GM18861 (cell line): ENCODE measurements at regions not wholly inside any gene's neighbourhood (a gene's known extent, or its start where the extent isn't known, plus 50 kb on each side); places are given as distances from the start of the nearest gene placed in this dataset.
"Not testable (repeated sequence)": the region's sequence is repeated elsewhere in the genome, so short reads cannot be mapped to it uniquely, and the experiment has no call there.

Experiments used
- ATAC-seq: cut with Tn5 transposase; IDR thresholded peaks from one replicate; pipeline ENCODE4 v1.9.1; 2021; ENCODE audit not compliant: unreplicated experiment

- no peak for ATAC-seq
Measured at GRCh38 chr1:98143403-98143802, 222.6 kb upstream of the DPYD start.

DNA sequence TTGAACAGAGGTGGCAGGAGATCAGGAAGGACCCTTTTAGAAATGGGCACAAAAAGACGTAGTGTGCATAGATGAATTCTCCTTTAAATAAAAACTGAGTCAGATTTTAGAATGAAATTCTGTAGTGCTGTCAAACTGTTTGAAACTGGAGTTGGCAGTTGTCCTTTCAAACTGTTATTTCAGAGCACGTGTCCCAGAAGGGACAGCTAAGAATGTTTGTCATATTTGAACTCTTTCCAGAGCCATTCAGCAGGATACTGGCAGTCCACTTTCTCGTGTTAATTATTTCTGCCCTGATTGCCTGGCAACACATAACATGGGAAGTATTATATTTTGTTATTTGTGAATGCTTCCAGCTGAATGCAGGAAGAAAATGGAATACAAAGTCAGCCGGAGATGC is 212.3 kb upstream of the DPYD start:
- ATAC-seq = no peak

DNA sequence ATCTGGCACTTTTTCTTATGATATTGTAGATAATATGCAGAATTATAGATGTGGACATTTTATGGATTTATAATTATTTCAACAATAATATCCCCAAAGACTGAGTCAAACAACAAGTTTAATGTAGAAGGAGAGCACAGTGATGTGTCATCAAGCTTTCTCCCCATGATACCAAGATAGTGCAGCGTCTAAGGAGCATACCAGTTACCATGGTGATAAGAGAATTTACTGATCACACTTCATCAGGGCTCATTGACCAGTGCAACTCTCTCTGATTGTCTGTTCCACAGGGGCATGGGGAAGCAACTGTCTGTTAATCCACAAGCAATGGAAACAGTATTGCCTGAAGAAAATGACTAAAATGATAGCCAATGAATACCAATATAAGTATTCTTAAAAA is 209.6 kb upstream of the DPYD start:
- ATAC-seq = no peak

GRCh38 chr1:98129491-98129890 is 208.7 kb upstream of the DPYD start:
- ATAC-seq = no peak

DNA sequence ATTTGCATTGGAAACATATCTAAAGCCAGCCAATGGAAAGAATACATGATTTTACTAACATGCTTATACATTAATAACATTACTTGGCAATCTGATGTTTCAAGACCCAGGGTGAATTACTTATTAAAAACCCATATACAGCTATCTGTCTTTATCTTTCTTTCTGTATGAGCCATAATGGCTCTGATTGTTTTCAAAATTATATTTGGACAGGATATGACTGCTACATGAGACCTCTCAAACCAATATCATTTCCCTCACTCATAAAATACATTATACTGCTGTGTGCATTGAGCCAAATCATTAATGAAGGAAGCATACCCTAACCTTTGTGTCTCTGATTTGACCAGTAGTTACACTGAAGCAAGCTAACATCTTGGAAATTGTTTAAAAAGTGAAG is 205.9 kb upstream of the DPYD start:
- ATAC-seq = no peak

DNA sequence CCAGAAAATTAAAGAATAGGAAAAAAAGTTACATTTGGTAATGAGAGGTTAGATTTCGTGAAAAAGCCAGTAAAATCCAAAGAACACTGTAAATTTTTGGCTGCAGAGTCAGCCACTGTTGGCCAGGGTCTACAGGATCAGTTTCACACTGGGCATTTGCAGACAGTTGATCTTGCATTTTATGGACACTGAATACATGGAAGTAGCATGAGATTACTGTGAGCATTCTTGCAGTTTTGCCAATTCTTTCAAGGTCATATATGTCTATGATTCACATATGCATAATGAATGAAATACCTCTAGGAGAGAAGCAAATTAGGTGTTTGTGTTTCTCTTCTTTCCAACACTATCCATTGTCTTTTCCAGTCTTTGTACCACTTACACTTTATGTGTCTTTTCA is 200.8 kb upstream of the DPYD start:
- no peak for ATAC-seq

DNA sequence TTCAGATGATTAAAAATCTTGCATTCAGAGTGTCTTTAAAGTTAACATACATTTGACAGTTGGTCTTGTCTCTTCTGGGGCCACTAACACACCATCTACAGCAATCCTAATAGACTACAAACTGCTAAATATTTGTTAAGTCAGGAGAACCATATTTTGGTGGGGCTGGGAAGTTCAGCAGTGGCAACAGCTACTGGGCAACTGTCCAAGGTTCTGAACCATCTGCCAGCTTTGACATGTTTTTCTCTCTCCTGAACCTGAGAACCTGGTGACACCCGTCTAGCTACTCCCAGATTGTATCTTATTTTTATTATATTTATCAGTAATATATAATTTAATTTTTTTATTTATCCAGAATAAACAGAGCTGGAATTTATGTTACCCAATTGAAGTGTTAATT is 199.0 kb upstream of the DPYD start:
- ATAC-seq = no peak

DNA sequence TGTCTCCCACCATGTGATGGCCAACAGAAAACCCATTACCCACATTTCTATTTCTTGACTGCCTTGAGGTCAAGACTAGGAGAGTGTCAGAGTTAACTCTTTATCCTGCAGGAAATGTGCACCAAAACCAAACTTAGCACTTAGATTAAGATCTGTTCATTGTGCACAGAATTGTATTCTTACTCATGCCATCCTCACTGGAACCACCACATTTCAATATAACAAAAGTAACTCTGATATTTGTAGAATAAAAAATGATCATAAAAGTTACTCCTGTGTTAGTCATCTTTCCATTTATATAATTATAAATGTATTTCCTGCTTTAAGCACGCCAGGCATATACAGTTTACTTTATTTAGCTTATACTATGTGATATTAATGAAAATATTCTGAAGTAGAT is 193.0 kb upstream of the DPYD start:
- ATAC-seq = no peak

DNA sequence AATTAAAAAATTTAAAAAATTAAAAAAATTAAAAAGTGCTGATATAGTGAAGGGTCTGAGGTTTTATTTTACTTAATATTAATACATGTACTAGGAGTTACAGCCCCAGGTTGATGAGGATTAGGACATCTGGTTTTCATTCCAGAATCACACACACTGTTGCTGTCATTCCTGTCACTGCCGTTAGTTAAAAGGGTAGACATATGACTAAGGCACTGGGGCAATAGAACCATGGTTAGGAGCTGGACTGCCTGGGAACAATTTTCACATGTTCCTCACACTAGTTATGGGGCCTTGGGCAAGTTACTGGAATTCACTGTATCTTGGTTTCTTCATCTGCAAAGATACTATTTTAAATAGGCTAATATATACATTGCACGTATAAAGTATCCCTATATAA is 191.8 kb upstream of the DPYD start:
- ATAC-seq = no peak

DNA sequence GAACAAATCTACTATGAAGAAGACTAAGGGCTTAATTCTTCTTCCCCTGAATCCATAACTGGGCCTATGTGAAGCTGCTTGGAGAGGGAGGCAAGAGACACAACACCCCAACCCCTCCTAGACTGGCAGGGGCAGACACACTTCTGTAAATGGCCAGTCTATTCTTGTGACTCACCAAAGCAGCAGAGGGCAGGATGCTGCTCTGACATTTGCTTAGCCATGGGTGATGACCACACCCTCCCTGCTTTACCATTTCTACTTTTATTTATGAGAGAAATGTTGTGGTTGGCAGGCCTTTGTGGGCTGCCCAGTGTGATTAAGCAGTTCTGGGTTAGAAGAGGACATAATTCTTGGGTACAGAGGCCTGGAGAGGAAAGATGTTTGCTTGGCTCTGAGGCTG is 189.8 kb upstream of the DPYD start:
- ATAC-seq = no peak

DNA sequence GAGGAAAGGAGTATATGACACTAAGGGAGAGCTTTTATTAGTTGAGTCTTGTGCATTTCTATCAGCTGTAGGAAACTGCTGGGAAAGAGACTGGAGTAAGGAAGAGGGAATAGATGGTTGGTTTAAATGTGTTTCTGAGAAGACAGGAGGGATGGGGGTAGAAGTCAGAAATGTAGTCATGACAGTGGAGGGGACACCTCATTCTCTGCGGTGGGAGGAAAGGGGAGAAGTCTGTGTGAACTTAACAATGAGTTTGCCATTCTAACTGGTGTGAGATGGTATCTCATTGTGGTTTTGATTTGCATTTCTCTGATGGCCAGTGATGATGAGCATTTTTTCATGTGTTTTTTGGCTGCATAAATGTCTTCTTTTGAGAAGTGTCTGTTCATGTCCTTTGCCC is 187.5 kb upstream of the DPYD start:
- not testable (repeated sequence) for ATAC-seq

- ATAC-seq = no peak
Measured at GRCh38 chr1:98107256-98107655, 186.4 kb upstream of the DPYD start.

- no peak for ATAC-seq
Measured at GRCh38 chr1:98104289-98104688, 183.5 kb upstream of the DPYD start.

- no peak for ATAC-seq
Measured at GRCh38 chr1:98103617-98104285, 182.9 kb upstream of the DPYD start.

GRCh38 chr1:98102345-98103030 is 181.7 kb upstream of the DPYD start:
- ATAC-seq = no peak

DNA sequence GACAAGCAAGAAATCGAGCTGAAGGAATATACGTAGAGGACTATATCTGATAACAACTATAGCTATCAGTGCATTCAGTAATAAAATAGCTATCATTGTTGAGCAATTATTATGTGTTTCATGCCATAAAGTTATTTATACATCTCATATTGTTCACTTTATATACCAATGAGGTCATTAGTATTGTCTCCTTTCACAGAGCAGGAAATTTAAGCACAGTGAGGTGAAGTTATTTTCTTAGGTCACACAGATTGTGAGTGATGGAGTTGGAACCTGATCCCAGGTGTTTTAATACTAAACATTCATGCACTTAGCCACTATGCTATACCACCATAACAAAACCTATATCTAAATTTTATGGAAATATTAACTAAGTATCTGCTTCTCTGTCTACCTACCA is 180.5 kb upstream of the DPYD start:
- ATAC-seq = no peak

DNA sequence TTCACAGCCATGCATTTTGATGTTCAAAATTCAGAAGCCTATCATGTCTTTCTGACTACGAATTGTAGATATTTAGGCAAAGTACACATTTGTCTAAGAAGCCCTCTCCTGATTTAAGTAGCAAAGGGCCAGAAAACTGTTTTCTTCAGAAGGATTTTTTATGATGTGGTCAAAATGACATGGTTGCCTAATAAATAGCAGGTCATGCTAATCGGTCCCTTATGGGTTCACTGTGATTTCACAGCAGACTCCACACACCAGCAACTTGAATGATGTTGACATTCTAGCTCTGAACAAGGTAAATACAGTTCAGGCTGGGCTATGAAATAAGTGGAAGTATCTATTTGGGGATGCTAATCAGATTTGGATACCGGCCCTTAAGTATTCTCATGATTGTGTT is 178.7 kb upstream of the DPYD start:
- no peak for ATAC-seq

DNA sequence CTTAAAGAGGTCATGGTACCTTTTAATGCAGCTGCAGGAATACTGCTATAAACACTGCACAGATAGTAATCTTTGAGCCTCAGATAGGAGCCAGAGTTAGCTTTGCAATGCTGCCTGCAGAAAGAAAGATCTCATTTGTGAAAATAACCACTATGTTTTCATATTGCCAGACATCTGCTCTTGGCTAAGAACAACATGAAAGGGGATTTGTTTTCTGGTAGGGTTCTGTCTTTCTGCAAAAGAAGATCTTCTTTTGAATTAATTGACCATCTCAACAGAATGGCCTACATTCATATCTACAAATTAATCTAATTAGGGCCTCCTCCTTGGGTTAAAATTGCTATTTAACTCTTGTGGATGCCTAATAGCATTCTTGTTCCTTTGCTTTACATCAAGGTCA is 177.6 kb upstream of the DPYD start:
- no peak for ATAC-seq

DNA sequence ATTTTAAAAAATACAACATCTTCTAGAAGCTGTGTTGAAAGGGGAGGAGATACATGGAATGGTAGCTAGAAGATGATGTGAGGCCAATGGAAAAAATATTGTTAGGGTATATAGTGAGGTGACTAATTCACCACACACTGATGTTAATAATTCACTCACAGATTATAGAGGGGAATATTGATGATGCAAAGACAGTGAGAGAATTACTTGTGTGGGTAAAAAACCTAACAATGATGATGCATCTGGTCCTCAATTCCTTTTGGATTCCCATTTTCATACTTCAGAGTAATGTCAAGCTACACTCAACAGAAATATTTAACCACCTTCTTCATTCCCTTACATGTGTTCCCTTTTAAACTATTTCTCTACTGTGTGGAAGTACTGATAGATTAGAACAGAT is 169.5 kb upstream of the DPYD start:
- peak; percentile 40 for ATAC-seq

GRCh38 chr1:98088381-98088780 is 167.5 kb upstream of the DPYD start:
- ATAC-seq = no peak

DNA sequence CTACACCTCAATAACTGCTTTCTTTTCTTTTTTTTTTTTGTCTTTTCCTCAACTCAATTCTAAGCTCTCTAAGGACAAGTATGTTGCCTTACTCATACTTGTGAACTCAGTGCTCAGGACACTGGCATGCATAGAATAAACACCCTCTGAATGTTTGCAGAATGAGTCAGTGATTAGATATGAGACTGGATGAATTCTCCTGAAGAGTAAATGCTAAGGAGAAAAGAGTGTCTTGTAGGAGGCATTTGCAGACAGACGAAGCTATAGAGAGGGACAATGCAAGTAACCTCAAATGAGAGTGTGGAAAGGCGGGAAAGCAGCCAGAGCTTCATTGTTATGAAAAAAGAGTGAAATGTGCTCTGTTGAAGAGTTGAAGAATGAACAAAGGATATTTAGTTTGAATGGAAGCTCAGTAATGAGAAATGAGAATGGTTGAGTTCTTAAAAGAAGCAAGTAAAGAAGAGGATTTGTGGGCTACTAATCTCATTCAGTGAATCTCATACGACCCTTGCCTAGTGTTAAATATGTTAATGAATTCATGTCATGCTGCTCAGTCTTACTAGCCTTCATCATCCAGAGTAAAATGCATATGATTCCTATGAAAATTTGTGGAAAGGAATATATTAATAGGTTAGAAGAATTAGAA is 166.1 kb upstream of the DPYD start:
- ATAC-seq = no peak

DNA sequence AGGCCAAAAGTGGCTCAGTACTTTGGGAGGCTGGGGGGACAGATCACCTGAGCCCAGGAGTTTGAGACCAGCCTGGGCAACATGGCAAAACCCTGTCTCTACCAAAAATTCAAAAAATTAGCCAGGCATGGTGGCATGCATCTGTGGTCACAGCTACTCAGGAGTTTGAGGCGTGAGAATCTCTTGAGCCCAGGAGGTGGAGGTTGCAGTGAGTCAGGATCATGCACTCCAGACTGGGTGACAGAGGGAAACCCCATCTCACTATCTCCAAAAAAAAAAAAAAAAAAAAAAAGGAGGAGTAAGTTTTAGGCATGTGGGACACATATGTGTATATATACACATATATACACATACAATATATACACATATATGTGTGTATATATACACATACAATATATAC is 165.3 kb upstream of the DPYD start:
- ATAC-seq = no peak

DNA sequence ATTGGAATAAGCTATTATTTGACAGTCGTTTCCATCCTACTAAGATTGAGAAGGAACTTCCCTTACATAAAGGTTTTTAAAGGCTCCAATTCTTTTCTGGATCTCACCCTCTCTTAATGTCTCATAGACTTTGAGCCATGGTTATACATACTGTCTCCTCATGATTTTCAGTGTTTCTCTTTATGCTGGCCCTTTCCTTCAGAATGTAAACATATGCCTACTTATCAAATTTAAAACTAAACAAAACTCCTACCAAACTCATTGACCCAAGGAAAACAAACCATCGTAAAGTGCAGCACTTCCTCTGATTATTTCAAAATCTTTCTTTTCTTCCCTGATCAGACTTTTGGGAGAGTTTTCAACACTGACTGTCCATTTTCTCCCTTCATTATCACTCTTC is 163.4 kb upstream of the DPYD start:
- no peak for ATAC-seq
